Chondrocyte (in vitro differentiated cells): ENCODE measurements at regions not wholly inside any gene's neighbourhood (a gene's known extent, or its start where the extent isn't known, plus 50 kb on each side); places are given as distances from the start of the nearest gene placed in this dataset.

Experiments used
- DNase-seq: peaks from one replicate; pipeline ENCODE4 v3.0.0; 2021; ENCODE audit warnings: mixed read lengths, low spot score
- H3K27ac Mint-ChIP-seq: one replicate; pipeline ENCODE4 v1.8.0; 2021; ENCODE audit warnings: mild to moderate bottlenecking, moderate library complexity, mixed read lengths; ENCODE audit not compliant: unreplicated experiment
- H3K27me3 Mint-ChIP-seq: 2 replicates; pipeline ENCODE4 v1.8.0; 2021; ENCODE audit warnings: low read depth, mixed read lengths
- H3K36me3 Mint-ChIP-seq: 2 replicates; pipeline ENCODE4 v1.8.0; 2021; ENCODE audit warnings: low read depth, mixed read lengths
- H3K4me1 Mint-ChIP-seq: 2 replicates; pipeline ENCODE4 v1.8.0; 2021; ENCODE audit warnings: low read depth, mild to moderate bottlenecking, mixed read lengths
- H3K4me3 Mint-ChIP-seq: one replicate; pipeline ENCODE4 v1.8.0; 2021; ENCODE audit warnings: mild to moderate bottlenecking, moderate library complexity, mixed read lengths; ENCODE audit not compliant: unreplicated experiment
- H3K9me3 Mint-ChIP-seq: 2 replicates; pipeline ENCODE4 v1.8.0; 2021; ENCODE audit warnings: low read depth, mixed read lengths
- TF ChIP-seq, protein P1 (sequence below): fragments of 200-600 bp; sonication (generic); IDR thresholded peaks from 2 replicates; pipeline ENCODE4 v1.5.0; 2021; ENCODE audit warnings: antibody characterized with exemption, mild to moderate bottlenecking, moderate library complexity

DNA sequence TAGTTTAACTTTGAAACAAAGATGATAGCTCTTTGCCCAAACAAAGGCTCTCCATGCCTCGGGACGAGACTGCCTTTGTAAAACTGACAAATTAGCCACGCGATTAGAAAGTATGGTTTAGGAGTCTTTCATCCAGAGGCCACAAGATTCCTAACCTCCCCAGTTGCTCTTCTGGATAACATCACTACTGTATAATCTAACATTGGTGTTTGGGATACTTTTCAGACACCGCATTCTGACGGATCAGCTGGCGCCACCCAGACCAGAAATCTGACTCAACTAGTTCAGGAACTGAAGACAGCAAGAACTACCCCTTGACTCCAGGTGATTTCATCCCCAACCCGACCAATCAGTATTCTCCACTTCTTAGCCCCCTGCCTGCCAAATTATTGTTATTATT lies 98.1 kb upstream of the TEX13D start:
- TF ChIP-seq, protein P1, sequence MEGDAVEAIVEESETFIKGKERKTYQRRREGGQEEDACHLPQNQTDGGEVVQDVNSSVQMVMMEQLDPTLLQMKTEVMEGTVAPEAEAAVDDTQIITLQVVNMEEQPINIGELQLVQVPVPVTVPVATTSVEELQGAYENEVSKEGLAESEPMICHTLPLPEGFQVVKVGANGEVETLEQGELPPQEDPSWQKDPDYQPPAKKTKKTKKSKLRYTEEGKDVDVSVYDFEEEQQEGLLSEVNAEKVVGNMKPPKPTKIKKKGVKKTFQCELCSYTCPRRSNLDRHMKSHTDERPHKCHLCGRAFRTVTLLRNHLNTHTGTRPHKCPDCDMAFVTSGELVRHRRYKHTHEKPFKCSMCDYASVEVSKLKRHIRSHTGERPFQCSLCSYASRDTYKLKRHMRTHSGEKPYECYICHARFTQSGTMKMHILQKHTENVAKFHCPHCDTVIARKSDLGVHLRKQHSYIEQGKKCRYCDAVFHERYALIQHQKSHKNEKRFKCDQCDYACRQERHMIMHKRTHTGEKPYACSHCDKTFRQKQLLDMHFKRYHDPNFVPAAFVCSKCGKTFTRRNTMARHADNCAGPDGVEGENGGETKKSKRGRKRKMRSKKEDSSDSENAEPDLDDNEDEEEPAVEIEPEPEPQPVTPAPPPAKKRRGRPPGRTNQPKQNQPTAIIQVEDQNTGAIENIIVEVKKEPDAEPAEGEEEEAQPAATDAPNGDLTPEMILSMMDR: no peak
- no peak overlapping the region for H3K27ac Mint-ChIP-seq
- no peaks in the 10 kb centered on the region for H3K36me3 Mint-ChIP-seq
- H3K9me3 Mint-ChIP-seq: peaks cover 5% of the 10 kb centered on the region
- no peaks in the 10 kb centered on the region for H3K27me3 Mint-ChIP-seq
- no peaks in the 10 kb centered on the region for H3K4me1 Mint-ChIP-seq
- H3K4me3 Mint-ChIP-seq: no peak overlapping the region
- no peak for DNase-seq

DNA sequence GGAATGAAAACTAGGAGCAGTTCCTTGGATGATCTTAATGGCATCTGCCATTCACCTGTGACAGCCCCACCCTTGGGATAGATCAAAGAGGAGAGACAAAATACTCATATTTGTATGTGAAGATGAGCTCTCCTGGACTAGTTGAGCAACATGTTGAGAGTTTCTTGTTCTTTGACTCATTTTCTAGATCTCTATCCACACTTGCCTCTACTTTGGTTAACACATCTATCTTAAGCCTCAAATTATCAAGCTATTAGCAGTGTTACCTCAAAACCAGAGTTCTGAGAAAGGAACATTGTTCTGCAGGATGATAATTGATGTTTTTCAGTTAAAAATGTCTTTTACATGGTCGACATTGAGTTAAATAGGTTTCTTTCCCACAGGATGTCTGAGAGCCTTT lies 94.2 kb upstream of the TEX13D start:
- no peaks in the 10 kb centered on the region for H3K27me3 Mint-ChIP-seq
- peaks cover 5% of the 10 kb centered on the region for H3K9me3 Mint-ChIP-seq
- no peaks in the 10 kb centered on the region for H3K36me3 Mint-ChIP-seq
- no peak overlapping the region for H3K4me3 Mint-ChIP-seq
- TF ChIP-seq, protein P1: no peak
- DNase-seq: no peak
- no peak overlapping the region for H3K27ac Mint-ChIP-seq
- H3K4me1 Mint-ChIP-seq: peaks cover 26% of the 10 kb centered on the region

DNA sequence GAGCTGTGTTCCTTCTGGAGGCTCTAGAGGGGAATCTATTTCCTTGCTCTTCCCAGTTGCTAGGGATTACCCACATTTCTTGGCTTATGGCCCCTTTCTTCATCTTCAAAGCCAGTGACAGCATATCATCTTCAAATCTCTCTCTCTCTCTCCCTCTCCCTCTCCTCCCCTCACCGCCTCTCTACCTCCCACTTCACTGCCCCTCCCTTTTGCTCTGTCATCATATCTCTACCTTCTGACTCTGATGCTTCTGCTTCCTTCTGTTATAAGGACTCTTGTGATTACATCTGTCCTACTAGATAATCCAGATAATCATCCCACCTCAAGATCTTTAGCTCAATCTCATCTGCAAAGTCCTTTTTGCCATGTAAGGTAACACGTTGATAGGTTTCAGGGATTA lies 93.1 kb upstream of the TEX13D start:
- no peaks in the 10 kb centered on the region for H3K27me3 Mint-ChIP-seq
- no peak for DNase-seq
- H3K27ac Mint-ChIP-seq: no peak overlapping the region
- H3K4me1 Mint-ChIP-seq: peaks cover 31% of the 10 kb centered on the region
- H3K36me3 Mint-ChIP-seq: no peaks in the 10 kb centered on the region
- H3K4me3 Mint-ChIP-seq: no peak overlapping the region
- TF ChIP-seq, protein P1: no peak
- peaks cover 5% of the 10 kb centered on the region for H3K9me3 Mint-ChIP-seq

DNA sequence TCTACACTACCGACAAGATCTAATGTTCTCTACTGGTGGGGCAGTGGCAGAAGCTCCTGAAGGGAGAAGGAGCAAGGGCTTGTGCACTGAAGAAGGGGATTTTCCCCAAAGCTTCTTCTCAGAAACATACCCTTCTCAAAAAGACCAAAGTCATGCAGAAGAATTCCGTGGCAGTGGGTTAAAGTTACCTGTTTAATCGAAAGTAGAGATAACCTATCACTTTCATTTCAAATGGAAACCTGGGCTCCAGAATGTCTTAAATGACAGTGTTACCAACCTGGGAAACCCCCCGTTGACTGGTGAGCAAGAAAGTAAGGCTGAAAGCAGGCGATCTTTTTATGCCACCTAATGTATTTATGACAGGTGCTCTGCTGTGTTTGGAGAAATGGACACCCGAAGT lies 92.5 kb upstream of the TEX13D start:
- Mint-ChIP-seq H3K9me3 (peaks cover 5% of the 10 kb centered on the region), H3K27ac (no peak overlapping the region), H3K36me3 (no peaks in the 10 kb centered on the region)

DNA sequence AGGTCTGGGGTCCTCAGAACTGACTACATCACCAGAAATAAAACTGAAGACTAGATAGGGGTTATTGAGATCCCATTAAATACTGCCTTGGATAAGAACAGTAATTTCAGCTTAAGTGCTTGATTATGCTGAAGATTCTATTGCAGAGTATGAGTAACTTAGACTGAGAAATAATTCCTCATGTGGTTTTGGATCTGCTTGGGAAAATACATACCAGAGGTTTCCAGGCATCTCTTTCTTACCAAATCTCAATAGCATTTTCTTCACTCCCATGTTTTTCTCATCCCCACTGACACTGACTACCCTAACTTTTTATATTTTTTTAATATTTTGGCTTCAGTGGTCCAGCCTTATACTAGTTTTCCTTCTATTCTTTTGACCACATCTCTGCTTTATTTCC lies 92.0 kb upstream of the TEX13D start:
- Mint-ChIP-seq H3K4me1 (peaks cover 36% of the 10 kb centered on the region), H3K9me3 (peaks cover 5% of the 10 kb centered on the region), H3K27ac (peak overlapping the region; percentile 33), H3K4me3 (no peak overlapping the region), H3K36me3 (no peaks in the 10 kb centered on the region), H3K27me3 (no peaks in the 10 kb centered on the region)
- DNase-seq: no peak
- TF ChIP-seq, protein P1: no peak

More for the DNA sequence above, 92.5 kb upstream of the TEX13D start:
- H3K4me1 Mint-ChIP-seq: peaks cover 34% of the 10 kb centered on the region
- no peak overlapping the region for H3K4me3 Mint-ChIP-seq
- DNase-seq: no peak
- TF ChIP-seq, protein P1: no peak
- H3K27me3 Mint-ChIP-seq: no peaks in the 10 kb centered on the region
